GM12891 (cell line): ENCODE measurements at regions not wholly inside any gene's neighbourhood (a gene's known extent, or its start where the extent isn't known, plus 50 kb on each side); places are given as distances from the start of the nearest gene placed in this dataset.

Experiments used
- PAX5 ChIP-seq: IDR thresholded peaks from 2 replicates; pipeline ENCODE4 v1.6.1; 2011; ENCODE audit warnings: low read length, moderate library complexity, mild to moderate bottlenecking; ENCODE audit not compliant: insufficient read depth, severe bottlenecking
- POLR2A ChIP-seq: IDR thresholded peaks from 2 replicates; pipeline ENCODE4 v1.6.1; 2011; ENCODE audit warnings: low read depth, low read length, control low read depth
- POLR2AphosphoS5 ChIP-seq: IDR thresholded peaks from 2 replicates; pipeline ENCODE4 v1.6.1; 2011; ENCODE audit warnings: low read depth, low read length, control low read depth
- POU2F2 ChIP-seq: IDR thresholded peaks from 2 replicates; pipeline ENCODE4 v1.6.1; 2011; ENCODE audit warnings: low read depth, mild to moderate bottlenecking, control low read depth, low read length, moderate library complexity
- SPI1 ChIP-seq: IDR thresholded peaks from 2 replicates; pipeline ENCODE4 v1.6.1; 2011; ENCODE audit warnings: low read depth, low read length, control low read depth
- TAF1 ChIP-seq: IDR thresholded peaks from 2 replicates; pipeline ENCODE4 v1.6.1; 2011; ENCODE audit warnings: low read depth, low read length, control low read depth

DNA sequence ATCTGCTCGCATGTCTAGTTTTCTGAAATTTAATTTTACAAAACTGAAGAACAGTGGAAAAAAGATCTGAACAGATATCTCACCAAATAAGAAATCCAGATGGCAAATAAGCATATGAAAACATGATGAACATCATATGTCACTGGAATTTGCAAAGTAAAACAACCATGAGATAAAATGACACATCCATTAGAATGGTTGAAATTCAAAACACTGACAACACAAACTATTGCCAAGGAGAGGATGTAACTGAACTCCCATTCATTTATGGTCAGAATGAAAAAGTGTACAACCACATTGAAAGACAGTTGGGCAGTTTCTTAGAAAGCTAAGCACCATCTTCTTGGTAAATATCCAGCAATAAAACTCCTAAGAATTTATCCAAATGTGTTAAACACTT, 312.7 kb upstream of the NCAM2 start:
- TF ChIP-seq TAF1 = no peak
- no peak for TF ChIP-seq SPI1
- TF ChIP-seq POLR2AphosphoS5 = no peak
- no peak for TF ChIP-seq POLR2A
- TF ChIP-seq PAX5 = no peak
- TF ChIP-seq POU2F2 = no peak
